B cell (primary cell): ENCODE measurements at regions not wholly inside any gene's neighbourhood (a gene's known extent, or its start where the extent isn't known, plus 50 kb on each side); places are given as distances from the start of the nearest gene placed in this dataset.

Experiments used
- ATAC-seq: fragments of 200-7000 bp; cut with Tn5 transposase; one replicate; pipeline ENCODE4 v1.10.0; 2021; ENCODE audit warnings: low read depth, mild to moderate bottlenecking, moderate number of reproducible peaks, moderate library complexity
- CTCF ChIA-PET: fragments of 350-600 bp; sonication (Branson Sonifier 250); formaldehyde crosslinking; loops from one replicate; lab custom pipeline; 2021; ENCODE audit warnings: antibody characterized with exemption, inconsistent platforms; lab: Charles Lee
- POLR2A ChIA-PET: fragments of 350-600 bp; sonication (Branson Sonifier 250); formaldehyde crosslinking; loops from one replicate; lab custom pipeline; 2021; ENCODE audit warnings: antibody characterized with exemption; lab: Charles Lee
- DNase-seq: peaks from one replicate; pipeline ENCODE4 v3.0.0; 2013
- H2AFZ ChIP-seq: 2 replicates; pipeline ENCODE4 v1.6.1; 2012; ENCODE audit warnings: mild to moderate bottlenecking, low read depth, low read length; ENCODE audit not compliant: insufficient read depth, poor library complexity, severe bottlenecking
- H3K27ac ChIP-seq, 2 donors: 1 replicate in 1 of 2; 2 replicates in 1 of 2; pipeline ENCODE4 v1.5.1; 2012 to 2013; ENCODE audit warnings: low read length in 2 of 2, mild to moderate bottlenecking in 2 of 2, moderate library complexity in 1 of 2
- H3K27me3 ChIP-seq, 4 experiments: fragments of 200-600 bp in 1 of 4; sonication (generic) in 1 of 4; replicated peaks in 1 of 4; 1 replicate in 2 of 4; 2 replicates in 2 of 4; pipeline versions ENCODE4 v1.6.1 to v1.7.0; 2013 to 2016; ENCODE audit warnings: low read length in 3 of 4, mild to moderate bottlenecking in 2 of 4, mixed read lengths in 1 of 4, moderate library complexity in 1 of 4; ENCODE audit not compliant: insufficient read depth in 4 of 4, control insufficient read depth in 3 of 4; ENCODE audit errors: control extremely low read depth in 1 of 4
- H3K36me3 ChIP-seq, 2 experiments: replicated peaks in 1 of 2; 1 replicate in 1 of 2; 2 replicates in 1 of 2; pipeline versions ENCODE4 v1.6.1 to v1.7.1; 2013; ENCODE audit warnings: low read length in 1 of 2; ENCODE audit not compliant: insufficient read depth in 2 of 2, control insufficient read depth in 1 of 2; ENCODE audit errors: control extremely low read depth in 1 of 2, extremely low read depth in 1 of 2
- H3K4me1 ChIP-seq, 2 donors: fragments of 200-600 bp in 1 of 2; sonication (generic) in 1 of 2; 1 replicate in 1 of 2; 2 replicates in 1 of 2; pipeline versions ENCODE4 v1.5.1 to v1.6.1; 2013 to 2017; ENCODE audit warnings: low read length in 2 of 2; ENCODE audit not compliant: control insufficient read depth in 2 of 2, insufficient read depth in 2 of 2
- H3K4me2 ChIP-seq: replicated peaks from 2 replicates; pipeline ENCODE3; 2012; ENCODE audit warnings: mild to moderate bottlenecking, low read depth, low read length; ENCODE audit not compliant: poor library complexity, severe bottlenecking
- H3K4me3 ChIP-seq, 5 experiments: fragments of 200-600 bp in 1 of 5; sonication (generic) in 1 of 5; 1 replicate in 3 of 5; 2 replicates in 2 of 5; pipeline versions ENCODE4 v1.5.1 to v1.7.0; 2011 to 2016; ENCODE audit warnings: low read length in 4 of 5, mild to moderate bottlenecking in 4 of 5, low read depth in 2 of 5, control low read depth in 1 of 5, moderate library complexity in 1 of 5; ENCODE audit not compliant: insufficient read depth in 1 of 5; ENCODE audit errors: control extremely low read depth in 1 of 5, extremely low read depth in 1 of 5
- H3K79me2 ChIP-seq: fragments of 200-600 bp; sonication (generic); one replicate; pipeline ENCODE4 v1.6.0; 2016; ENCODE audit warnings: low read length; ENCODE audit not compliant: control insufficient read depth, insufficient read depth
- H3K9ac ChIP-seq: fragments of 200-600 bp; sonication (generic); 2 replicates; pipeline ENCODE4 v1.6.1; 2017; ENCODE audit warnings: mild to moderate bottlenecking, low read length, moderate library complexity
- H3K9me3 ChIP-seq, 3 donors: one replicate each; pipeline versions ENCODE4 v1.6.1 to v1.7.1; 2013; ENCODE audit warnings: low read length in 2 of 3; ENCODE audit not compliant: control insufficient read depth in 2 of 3, insufficient read depth in 1 of 3; ENCODE audit errors: control extremely low read depth in 1 of 3
- H4K20me1 ChIP-seq: 2 replicates; pipeline ENCODE4 v1.6.0; 2012; ENCODE audit warnings: mild to moderate bottlenecking, low read length; ENCODE audit not compliant: insufficient read depth, control insufficient read depth, poor library complexity, severe bottlenecking
- H3K27ac Mint-ChIP-seq: one replicate; pipeline ENCODE4 v1.8.0; 2021; ENCODE audit warnings: mixed read lengths
- H3K27me3 Mint-ChIP-seq: one replicate; pipeline ENCODE4 v1.8.0; 2021; ENCODE audit warnings: mixed read lengths
- H3K4me1 Mint-ChIP-seq: one replicate; pipeline ENCODE4 v1.8.0; 2021; ENCODE audit warnings: mixed read lengths
- H3K4me3 Mint-ChIP-seq: one replicate; pipeline ENCODE4 v1.8.0; 2021; ENCODE audit warnings: mixed read lengths
- H3K9me3 Mint-ChIP-seq: one replicate; pipeline ENCODE4 v1.8.0; 2022; ENCODE audit warnings: mixed read lengths; ENCODE audit not compliant: insufficient read depth
- CTCF ChIP-seq: fragments of 200-600 bp; IDR thresholded peaks from one replicate; pipeline ENCODE4 v1.8.0; 2022; ENCODE audit warnings: antibody characterized with exemption, mild to moderate bottlenecking
- EZH2 ChIP-seq: IDR thresholded peaks from 2 replicates; pipeline ENCODE4 v1.6.1; 2012; ENCODE audit warnings: borderline replicate concordance, low read depth, mild to moderate bottlenecking, moderate library complexity, low read length; ENCODE audit not compliant: insufficient read depth, poor library complexity, severe bottlenecking
- whole genome bisulfite sequencing: methylation state at CpG from one replicate; pipeline ENCODE4 v1.1.5; 2013; ENCODE audit warnings: missing lambda C conversion rate; ENCODE audit not compliant: insufficient coverage; 5-methylcytosine and 5-hydroxymethylcytosine counted together
- intact Hi-C: fragments of 100-400 bp; cut with micrococcal nuclease; formaldehyde crosslinking; loops from one replicate; pipeline ENCODE4 v1.10.0; 2022

DNA sequence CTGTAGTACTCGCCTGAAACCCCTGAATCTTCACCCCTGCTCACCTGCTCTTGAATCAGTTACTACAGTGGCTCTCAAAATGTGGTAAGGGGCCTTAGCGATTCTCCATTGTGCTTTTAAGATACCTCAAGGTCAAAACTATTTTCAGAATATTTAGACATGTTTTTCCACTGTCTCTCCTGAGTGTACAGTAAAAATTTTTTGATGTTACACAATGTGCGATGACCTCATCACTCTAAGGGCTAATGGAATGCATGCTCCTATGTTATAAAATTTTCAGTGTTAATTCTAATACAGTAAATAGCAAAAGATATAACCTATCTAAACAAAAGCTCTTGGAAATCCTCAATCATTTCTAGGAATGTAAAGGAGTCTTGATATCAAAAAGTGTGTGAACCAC lies 336.9 kb upstream of the PKDCC start:
- no peaks in the 10 kb centered on the region for H3K9me3 Mint-ChIP-seq
- ATAC-seq (no peak), DNase-seq (no peak)
- peaks cover 21% of the 10 kb centered on the region for H3K4me1 Mint-ChIP-seq
- no peak overlapping the region for H3K27ac Mint-ChIP-seq
- CTCF ChIA-PET = no interaction called here
- no peak overlapping the region for H3K9ac ChIP-seq
- POLR2A ChIA-PET = no interaction called here
- no peak overlapping the region for H3K4me3 Mint-ChIP-seq
- no peak overlapping the region for H3K4me2 ChIP-seq
- no peaks in the 10 kb centered on the region for H4K20me1 ChIP-seq
- no CpG with 5 or more reads among the region's 3 CpGs for WGBS
- no peaks in the 10 kb centered on the region for H3K27me3 Mint-ChIP-seq
- H2AFZ ChIP-seq = no peak overlapping the region
- intact Hi-C loops = no loop called here
- H3K36me3 ChIP-seq = no peaks in the 10 kb centered on the region
- TF ChIP-seq EZH2 (no peak), CTCF (no peak)
- no peak overlapping the region for H3K4me3 ChIP-seq
- no peaks in the 10 kb centered on the region for H3K9me3 ChIP-seq
- peaks cover 0 to 4% of the 10 kb centered on the region in 2 donors for H3K4me1 ChIP-seq
- H3K27ac ChIP-seq = no peak overlapping the region
- H3K27me3 ChIP-seq = no peaks in the 10 kb centered on the region
- no peaks in the 10 kb centered on the region for H3K79me2 ChIP-seq

DNA sequence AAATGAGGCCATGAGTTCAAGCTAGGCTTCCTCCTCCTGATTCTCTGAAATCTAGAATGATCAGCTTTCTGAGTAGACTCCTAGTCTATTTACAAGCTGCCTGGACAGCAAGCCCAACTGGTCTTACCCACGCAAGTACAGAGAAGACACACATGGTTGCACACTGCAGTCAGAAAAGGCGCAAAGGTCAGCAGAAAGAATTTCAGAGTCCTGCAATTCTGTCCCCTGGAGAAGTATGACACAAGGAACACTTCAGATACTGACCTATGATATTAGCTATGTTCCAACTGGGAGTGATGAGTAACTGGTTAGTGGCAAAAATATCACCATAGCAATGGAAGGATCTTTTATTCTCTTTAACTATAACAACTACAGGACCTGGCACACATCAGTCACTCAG lies 336.1 kb upstream of the PKDCC start:
- WGBS = 100% methylated on average over 1 of the region's 2 CpGs
- Mint-ChIP-seq H3K4me3 (no peak overlapping the region), H3K27me3 (no peaks in the 10 kb centered on the region), H3K27ac (no peak overlapping the region), H3K4me1 (peaks cover 22% of the 10 kb centered on the region), H3K9me3 (no peaks in the 10 kb centered on the region)
- intact Hi-C loops = no loop called here
- Histone ChIP-seq H3K4me3 (no peak overlapping the region), H3K4me1 (peaks cover 0 to 4% of the 10 kb centered on the region in 2 donors), H4K20me1 (no peaks in the 10 kb centered on the region), H3K9ac (no peak overlapping the region), H2AFZ (no peak overlapping the region), H3K27ac (no peak overlapping the region), H3K4me2 (no peak overlapping the region), H3K27me3 (no peaks in the 10 kb centered on the region), H3K79me2 (no peaks in the 10 kb centered on the region), H3K9me3 (no peaks in the 10 kb centered on the region), H3K36me3 (no peaks in the 10 kb centered on the region)
- DNase-seq = no peak
- TF ChIP-seq EZH2 = no peak
- TF ChIP-seq CTCF = no peak
- CTCF ChIA-PET = no interaction called here
- no peak for ATAC-seq
- POLR2A ChIA-PET = no interaction called here
